HFFc6 (cell line): ENCODE measurements at regions not wholly inside any gene's neighbourhood (a gene's known extent, or its start where the extent isn't known, plus 50 kb on each side); places are given as distances from the start of the nearest gene placed in this dataset.
A peak's percentile ranks its signal among the peaks of the same experiment; 100 is the strongest.

ENCODE experiments used
- DNase-seq: peaks from one replicate; pipeline ENCODE4 v3.0.0-alpha.2; 2018
- H3K27ac Mint-ChIP-seq: 2 replicates; pipeline ENCODE4 v1.8.0; 2020; ENCODE audit warnings: mild to moderate bottlenecking, mixed read lengths
- H3K27me3 Mint-ChIP-seq: 2 replicates; pipeline ENCODE4 v1.8.0; 2021; ENCODE audit warnings: mild to moderate bottlenecking, moderate library complexity, mixed read lengths; ENCODE audit not compliant: insufficient read depth
- H3K36me3 Mint-ChIP-seq: 2 replicates; pipeline ENCODE4 v1.8.0; 2021; ENCODE audit warnings: low read depth, mixed read lengths
- H3K4me1 Mint-ChIP-seq: 2 replicates; pipeline ENCODE4 v1.8.0; 2020; ENCODE audit warnings: low read depth, mixed read lengths
- H3K4me3 Mint-ChIP-seq: 2 replicates; pipeline ENCODE4 v1.8.0; 2020; ENCODE audit warnings: mild to moderate bottlenecking, moderate library complexity, mixed read lengths
- H3K9me3 Mint-ChIP-seq: 2 replicates; pipeline ENCODE4 v1.8.0; 2020; ENCODE audit warnings: mild to moderate bottlenecking, mixed read lengths
- CTCF ChIP-seq: fragments of 200-600 bp; sonication (generic); IDR thresholded peaks from 2 replicates; pipeline ENCODE4 v1.5.0; 2021; ENCODE audit warnings: antibody characterized with exemption, mild to moderate bottlenecking

DNA sequence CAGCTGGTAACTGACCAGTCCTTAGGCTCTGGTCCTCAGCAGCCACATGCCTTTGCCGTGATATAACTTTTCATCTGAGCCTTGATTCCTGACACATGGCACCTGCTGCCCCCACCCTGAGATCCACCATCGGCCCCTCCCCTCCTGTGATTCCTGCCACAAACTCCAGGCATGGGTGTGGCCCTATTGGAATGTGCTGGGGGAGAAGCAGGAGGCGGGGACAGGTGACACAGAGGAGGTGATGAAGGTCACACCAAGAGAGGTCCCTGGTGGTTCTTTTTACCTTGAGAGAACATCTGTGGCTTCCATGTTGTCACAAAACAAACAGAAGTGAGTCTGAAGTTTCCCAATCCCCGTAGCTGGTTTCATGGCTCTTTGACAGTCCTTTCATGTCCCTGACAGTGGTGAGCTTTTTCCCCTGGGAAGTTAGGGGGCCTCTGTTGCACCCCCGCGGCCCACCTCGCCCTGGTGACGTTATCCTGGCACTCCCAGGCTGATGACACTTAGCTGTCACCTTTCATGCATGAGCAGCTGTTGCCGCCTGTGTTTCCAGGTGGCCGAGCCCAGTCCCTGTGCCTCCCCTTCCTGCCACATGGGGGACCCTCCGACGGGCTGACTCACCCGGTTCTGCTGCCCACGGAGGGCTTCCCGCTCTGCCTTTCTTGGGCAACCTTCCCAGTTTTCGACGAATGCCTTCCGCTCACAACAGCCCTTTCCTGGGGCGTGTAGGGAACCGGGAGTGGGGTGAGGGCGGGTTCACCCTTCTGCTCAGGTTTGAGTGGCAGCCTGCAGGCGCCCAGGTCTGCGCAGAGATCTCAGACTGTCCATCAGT, 66.3 kb upstream of the GLI2 start:
- peaks cover 34% of the 10 kb centered on the region for H3K4me1 Mint-ChIP-seq
- no peak for DNase-seq
- peaks cover 38% of the 10 kb centered on the region for H3K9me3 Mint-ChIP-seq
- H3K4me3 Mint-ChIP-seq, result no peak overlapping the region; the same call in 1 of the 2 replicates
- TF ChIP-seq CTCF, result peak; percentile 59
- peak overlapping the region; percentile 59 for H3K27ac Mint-ChIP-seq
- peaks cover 35% of the 10 kb centered on the region for H3K36me3 Mint-ChIP-seq
- H3K27me3 Mint-ChIP-seq, result peaks cover 5% of the 10 kb centered on the region

GRCh38 chr2:120669971-120670370, 65.7 kb upstream of the GLI2 start:
- TF ChIP-seq CTCF, result no peak
- H3K27ac Mint-ChIP-seq, result no peak overlapping the region; the same call in 1 of the 2 replicates
- DNase-seq, result no peak
- peaks cover 5% of the 10 kb centered on the region for H3K27me3 Mint-ChIP-seq
- peaks cover 37% of the 10 kb centered on the region for H3K4me1 Mint-ChIP-seq
- H3K4me3 Mint-ChIP-seq, result peak overlapping the region; percentile 26; the same call in 1 of the 2 replicates
- peaks cover 31% of the 10 kb centered on the region for H3K9me3 Mint-ChIP-seq
- peaks cover 29% of the 10 kb centered on the region for H3K36me3 Mint-ChIP-seq

DNA sequence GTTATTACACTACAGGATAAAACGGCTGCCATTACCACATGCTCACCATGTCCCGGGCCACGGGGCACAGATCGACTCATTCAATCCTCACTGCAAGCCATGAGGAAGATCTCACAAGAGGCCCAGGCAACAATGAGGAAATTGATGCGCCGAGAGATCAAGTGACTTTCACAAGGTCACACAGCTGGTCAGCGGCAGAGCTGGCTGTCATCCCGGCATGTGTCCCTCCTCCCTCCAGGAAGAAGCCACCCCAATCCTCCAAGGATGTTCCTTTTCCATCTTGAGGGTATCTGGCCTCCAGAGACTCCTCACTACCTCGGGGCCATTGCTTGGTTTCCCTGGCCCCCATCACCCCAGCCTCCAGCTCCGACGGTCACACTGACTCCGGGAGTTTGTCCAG, 65.3 kb upstream of the GLI2 start:
- Mint-ChIP-seq H3K36me3 (peaks cover 25% of the 10 kb centered on the region), H3K9me3 (peaks cover 27% of the 10 kb centered on the region), H3K27ac (peak overlapping the region; percentile 29; the same call in 1 of the 2 replicates), H3K4me1 (peaks cover 39% of the 10 kb centered on the region), H3K27me3 (peaks cover 5% of the 10 kb centered on the region), H3K4me3 (peak overlapping the region; percentile 26; the same call in 1 of the 2 replicates)
- DNase-seq, result no peak
- TF ChIP-seq CTCF, result no peak

- Mint-ChIP-seq H3K9me3 (peaks cover 22% of the 10 kb centered on the region), H3K4me3 (no peak overlapping the region), H3K4me1 (peaks cover 44% of the 10 kb centered on the region), H3K27me3 (peaks cover 5% of the 10 kb centered on the region), H3K36me3 (peaks cover 20% of the 10 kb centered on the region), H3K27ac (peak overlapping the region; percentile 29; the same call in 1 of the 2 replicates)
- no peak for DNase-seq
- peak; percentile 18; the same call in 1 of the 2 replicates for TF ChIP-seq CTCF
Observed at GRCh38 chr2:120670771-120671480, 64.7 kb upstream of the GLI2 start.

- peaks cover 45% of the 10 kb centered on the region for H3K4me1 Mint-ChIP-seq
- no peak for TF ChIP-seq CTCF
- peaks cover 2% of the 10 kb centered on the region; the same call in 1 of the 2 replicates for H3K27me3 Mint-ChIP-seq
- H3K4me3 Mint-ChIP-seq, result no peak overlapping the region
- no peak for DNase-seq
- no peak overlapping the region for H3K27ac Mint-ChIP-seq
- peaks cover 5% of the 10 kb centered on the region; the same call in 1 of the 2 replicates for H3K36me3 Mint-ChIP-seq
- H3K9me3 Mint-ChIP-seq, result peaks cover 5% of the 10 kb centered on the region
Observed at GRCh38 chr2:120672526-120673204, 63.0 kb upstream of the GLI2 start.
